NCI-H128 (cell line): ENCODE measurements at regions not wholly inside any gene's neighbourhood (a gene's known extent, or its start where the extent isn't known, plus 50 kb on each side); places are given as distances from the start of the nearest gene placed in this dataset.
"Not testable (repeated sequence)": the region's sequence is repeated elsewhere in the genome, so short reads cannot be mapped to it uniquely, and the experiment has no call there.

ENCODE experiments used
- DNase-seq: peaks from one replicate; lab custom pipeline; 2025; ENCODE audit not compliant: unreplicated experiment; lab: John Stamatoyannopoulos, UW

GRCh38 chr18:67788310-67789164 lies 272.0 kb upstream of the DSEL start:
- DNase-seq, result no peak

- DNase-seq, result no peak
Measured at GRCh38 chr18:67783196-67783946, 266.9 kb upstream of the DSEL start.

GRCh38 chr18:67778016-67778415 lies 261.5 kb upstream of the DSEL start:
- no peak for DNase-seq

GRCh38 chr18:67776929-67777328 lies 260.4 kb upstream of the DSEL start:
- peak; percentile 30 for DNase-seq

- DNase-seq, result no peak
Measured at GRCh38 chr18:67771271-67771670, 254.8 kb upstream of the DSEL start.

GRCh38 chr18:67770520-67770919 lies 254.0 kb upstream of the DSEL start:
- DNase-seq, result no peak

- no peak for DNase-seq
Measured at GRCh38 chr18:67766930-67767329, 250.4 kb upstream of the DSEL start.

- not testable (repeated sequence) for DNase-seq
Measured at GRCh38 chr18:67752211-67752610, 235.7 kb upstream of the DSEL start.

- DNase-seq, result no peak
Measured at GRCh38 chr18:67742954-67743353, 226.4 kb upstream of the DSEL start.

- no peak for DNase-seq
Measured at GRCh38 chr18:67742525-67742924, 226.0 kb upstream of the DSEL start.

- no peak for DNase-seq
Measured at GRCh38 chr18:67735506-67735905, 219.0 kb upstream of the DSEL start.

- no peak for DNase-seq
Measured at GRCh38 chr18:67733088-67733487, 216.6 kb upstream of the DSEL start.

- DNase-seq, result no peak
Measured at GRCh38 chr18:67731851-67732250, 215.3 kb upstream of the DSEL start.

- no peak for DNase-seq
Measured at GRCh38 chr18:67730886-67731285, 214.4 kb upstream of the DSEL start.

GRCh38 chr18:67728364-67728763 lies 211.8 kb upstream of the DSEL start:
- DNase-seq, result no peak

GRCh38 chr18:67726882-67727281 lies 210.4 kb upstream of the DSEL start:
- no peak for DNase-seq

GRCh38 chr18:67717800-67718199 lies 201.3 kb upstream of the DSEL start:
- no peak for DNase-seq

GRCh38 chr18:67715567-67715966 lies 199.0 kb upstream of the DSEL start:
- DNase-seq, result no peak

- DNase-seq, result no peak
Measured at GRCh38 chr18:67710639-67711038, 194.1 kb upstream of the DSEL start.

GRCh38 chr18:67705748-67706147 lies 189.2 kb upstream of the DSEL start:
- no peak for DNase-seq

- no peak for DNase-seq
Measured at GRCh38 chr18:67695684-67696083, 179.2 kb upstream of the DSEL start.

- no peak for DNase-seq
Measured at GRCh38 chr18:67694787-67695186, 178.3 kb upstream of the DSEL start.
